ENCODE measurements at regions not wholly inside any gene's neighbourhood (a gene's known extent, or its start where the extent isn't known, plus 50 kb on each side); places are given as distances from the start of the nearest gene placed in this dataset.

DNA sequence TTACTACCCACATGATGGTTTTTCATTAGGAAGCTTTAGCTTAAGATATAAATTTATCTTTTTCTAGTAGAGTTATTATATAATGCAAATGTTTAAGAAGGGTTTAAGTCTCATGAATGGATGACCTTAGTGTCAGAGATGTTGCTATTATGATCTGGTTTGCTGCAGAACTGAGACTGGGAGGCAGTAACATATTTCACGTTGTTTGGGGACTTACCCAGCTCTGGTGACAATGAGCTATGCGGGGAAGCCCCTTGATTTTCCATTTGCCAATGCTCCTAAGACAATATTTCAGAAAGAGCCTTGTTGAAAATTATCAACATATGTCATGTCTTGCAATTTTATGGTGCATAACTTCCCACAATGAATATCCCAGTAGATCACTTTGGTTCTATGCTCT lies 754.6 kb downstream of the REEP3 start:
- no peak overlapping the region for H3K4me3 ChIP-seq (ENCODE audit: low read depth, low read length)
- TF ChIP-seq, protein P1, sequence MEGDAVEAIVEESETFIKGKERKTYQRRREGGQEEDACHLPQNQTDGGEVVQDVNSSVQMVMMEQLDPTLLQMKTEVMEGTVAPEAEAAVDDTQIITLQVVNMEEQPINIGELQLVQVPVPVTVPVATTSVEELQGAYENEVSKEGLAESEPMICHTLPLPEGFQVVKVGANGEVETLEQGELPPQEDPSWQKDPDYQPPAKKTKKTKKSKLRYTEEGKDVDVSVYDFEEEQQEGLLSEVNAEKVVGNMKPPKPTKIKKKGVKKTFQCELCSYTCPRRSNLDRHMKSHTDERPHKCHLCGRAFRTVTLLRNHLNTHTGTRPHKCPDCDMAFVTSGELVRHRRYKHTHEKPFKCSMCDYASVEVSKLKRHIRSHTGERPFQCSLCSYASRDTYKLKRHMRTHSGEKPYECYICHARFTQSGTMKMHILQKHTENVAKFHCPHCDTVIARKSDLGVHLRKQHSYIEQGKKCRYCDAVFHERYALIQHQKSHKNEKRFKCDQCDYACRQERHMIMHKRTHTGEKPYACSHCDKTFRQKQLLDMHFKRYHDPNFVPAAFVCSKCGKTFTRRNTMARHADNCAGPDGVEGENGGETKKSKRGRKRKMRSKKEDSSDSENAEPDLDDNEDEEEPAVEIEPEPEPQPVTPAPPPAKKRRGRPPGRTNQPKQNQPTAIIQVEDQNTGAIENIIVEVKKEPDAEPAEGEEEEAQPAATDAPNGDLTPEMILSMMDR (IDR thresholded peaks at IDR 0.05; ENCODE audit: borderline replicate concordance, insufficient read depth, low read depth, low read length): no peak

DNA sequence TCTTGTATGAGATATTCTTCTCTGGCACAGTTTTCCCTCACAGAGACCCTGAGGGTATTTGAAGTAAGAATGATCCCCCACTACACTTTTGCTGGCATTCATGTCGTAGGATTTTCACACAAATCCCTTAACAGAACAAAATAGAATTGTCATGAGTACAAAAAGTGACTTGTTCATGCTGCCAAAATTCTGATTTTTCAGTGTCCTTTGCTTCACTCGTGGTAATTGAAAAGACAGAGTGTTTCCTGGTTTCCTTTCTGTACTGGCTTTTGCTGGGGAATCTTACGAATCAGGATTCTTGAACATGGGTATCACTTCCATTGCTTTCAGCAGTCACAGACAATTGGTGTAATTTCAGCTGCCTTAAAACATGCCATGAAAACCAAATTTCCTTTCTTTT lies 756.3 kb downstream of the REEP3 start:
- no peak overlapping the region for H3K4me3 ChIP-seq (ENCODE audit: low read depth, low read length)
- TF ChIP-seq, protein P1 (IDR thresholded peaks at IDR 0.05; ENCODE audit: borderline replicate concordance, insufficient read depth, low read depth, low read length): no peak

DNA sequence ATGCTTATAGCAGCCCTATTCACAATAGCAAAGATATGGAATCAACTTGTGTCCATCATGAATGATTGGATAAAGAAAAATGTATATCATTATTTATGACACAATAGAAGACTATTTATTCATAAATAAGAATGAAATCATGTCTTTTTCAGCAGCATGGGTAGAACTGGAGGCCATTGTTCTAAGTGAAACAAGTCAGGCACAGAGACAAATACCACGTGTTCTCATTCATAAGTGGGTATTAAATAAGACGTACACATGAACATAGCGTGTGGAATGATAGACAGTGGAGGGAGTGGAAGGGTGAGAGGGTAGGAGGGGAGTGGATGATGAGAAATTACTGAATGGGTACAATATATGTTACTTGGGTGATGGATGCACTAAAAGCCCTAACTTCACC lies 762.4 kb downstream of the REEP3 start:
- TF ChIP-seq, protein P1 (IDR thresholded peaks at IDR 0.05; ENCODE audit: borderline replicate concordance, insufficient read depth, low read depth, low read length): no peak
- no peak overlapping the region for H3K4me3 ChIP-seq (ENCODE audit: low read depth, low read length)

DNA sequence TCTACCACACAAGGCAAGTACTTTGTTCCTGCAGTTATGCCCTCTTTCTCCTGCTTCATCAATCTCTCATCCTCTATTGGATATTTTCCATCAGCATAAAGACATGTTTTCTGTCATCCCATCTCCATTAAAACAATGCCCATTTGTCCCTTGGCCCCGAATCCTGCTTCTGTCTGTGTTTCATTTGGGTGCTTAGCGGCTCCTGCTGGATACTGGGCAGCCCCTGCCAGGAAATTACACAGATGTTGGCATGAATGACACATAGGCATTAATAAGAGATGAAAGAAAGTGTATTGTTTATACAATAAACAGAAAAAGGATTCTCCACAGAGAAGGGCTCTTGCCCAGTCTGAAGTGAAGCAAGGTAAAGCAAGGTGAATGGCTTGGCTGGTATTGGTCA lies 765.3 kb downstream of the REEP3 start:
- TF ChIP-seq, protein P1 (IDR thresholded peaks at IDR 0.05; ENCODE audit: borderline replicate concordance, insufficient read depth, low read depth, low read length): no peak
- H3K4me3 ChIP-seq (ENCODE audit: low read depth, low read length): no peak overlapping the region

DNA sequence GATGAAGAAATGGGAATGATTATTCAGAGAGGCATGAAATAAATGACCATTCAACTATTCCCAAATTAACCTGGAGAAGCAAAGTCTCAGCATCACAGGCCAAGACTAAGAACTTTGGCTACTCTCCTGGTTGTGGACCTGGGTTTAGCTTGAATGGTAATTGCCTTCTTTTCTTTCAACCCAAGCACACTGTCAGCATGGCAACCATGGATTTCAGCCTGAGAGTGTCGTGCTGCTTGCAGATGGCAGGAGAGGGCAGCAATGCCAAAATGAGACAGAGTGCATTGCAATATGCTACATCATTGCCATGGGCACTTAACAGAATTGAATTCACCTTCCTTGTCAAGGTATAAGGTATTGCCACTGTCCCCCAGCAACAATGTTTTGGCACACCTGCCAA lies 767.2 kb downstream of the REEP3 start:
- TF ChIP-seq, protein P1 (IDR thresholded peaks at IDR 0.05; ENCODE audit: borderline replicate concordance, insufficient read depth, low read depth, low read length): no peak
- H3K4me3 ChIP-seq (ENCODE audit: low read depth, low read length): no peak overlapping the region

DNA sequence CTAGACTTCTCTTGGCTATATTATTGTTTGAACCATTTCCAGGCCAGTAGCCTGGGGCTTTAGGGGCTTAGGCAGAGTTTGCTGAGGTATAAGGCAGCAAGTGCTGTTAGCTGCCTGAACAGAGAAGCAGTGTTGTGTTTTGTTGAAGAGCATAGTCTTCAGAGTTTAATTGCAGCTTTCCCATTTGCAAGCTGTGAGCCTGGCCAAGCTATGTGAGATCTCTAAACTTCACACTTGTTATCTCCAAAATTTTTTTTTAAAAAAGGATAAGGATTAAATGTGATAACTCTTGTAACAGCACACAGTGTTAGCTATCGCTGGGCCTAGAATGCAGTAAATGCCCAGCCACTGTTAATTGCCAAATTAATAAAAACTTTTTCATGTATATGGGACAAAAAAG lies 782.4 kb downstream of the REEP3 start:
- TF ChIP-seq, protein P1 (IDR thresholded peaks at IDR 0.05; ENCODE audit: borderline replicate concordance, insufficient read depth, low read depth, low read length): no peak
- H3K4me3 ChIP-seq (ENCODE audit: low read depth, low read length): no peak overlapping the region

DNA sequence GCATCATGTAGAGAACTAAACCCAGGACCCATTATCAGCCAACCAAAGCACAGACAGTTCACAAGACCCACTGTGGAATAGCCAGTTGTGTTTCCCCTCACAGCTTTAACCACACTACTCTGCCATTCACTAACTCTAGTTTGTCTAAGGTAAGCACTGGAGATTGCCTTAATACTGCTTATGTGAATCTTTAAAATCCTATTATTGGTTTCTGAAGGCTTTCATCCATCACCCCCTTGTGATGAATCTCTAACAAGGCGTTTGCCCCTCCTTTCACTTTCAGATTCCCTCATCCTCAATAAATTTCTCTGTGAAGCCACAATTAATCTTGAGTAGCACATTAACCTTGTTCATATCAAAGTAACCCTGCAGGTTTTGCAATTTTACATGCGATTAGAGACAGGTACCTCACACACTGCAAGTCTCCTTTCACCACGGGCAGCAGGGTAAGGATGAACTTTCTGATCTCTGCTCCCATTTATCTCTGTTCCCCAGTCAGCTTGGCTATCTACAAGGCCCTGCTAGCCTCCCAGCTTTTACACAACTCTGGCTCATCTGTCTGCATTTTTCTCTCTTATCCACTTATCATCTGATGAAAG lies 785.6 kb downstream of the REEP3 start:
- TF ChIP-seq, protein P1 (IDR thresholded peaks at IDR 0.05; ENCODE audit: borderline replicate concordance, insufficient read depth, low read depth, low read length): no peak

More for the DNA sequence above, 785.6 kb downstream of the REEP3 start:
- H3K4me3 ChIP-seq (ENCODE audit: low read depth, low read length): no peak overlapping the region

Measured in GM12875 (cell line).